GM12872 (cell line): ENCODE measurements at regions not wholly inside any gene's neighbourhood (a gene's known extent, or its start where the extent isn't known, plus 50 kb on each side); places are given as distances from the start of the nearest gene placed in this dataset.

Experiments
- CTCF ChIP-seq: IDR thresholded peaks from 3 replicates; pipeline ENCODE4 v1.5.1; 2011; ENCODE audit warnings: low read depth, mild to moderate bottlenecking, low read length, moderate library complexity; ENCODE audit not compliant: insufficient read depth

- no peak for TF ChIP-seq CTCF
Measured at GRCh38 chr6:1110164-1110563, 201.7 kb upstream of the FOXQ1 start.

GRCh38 chr6:1109134-1109533 is 202.8 kb upstream of the FOXQ1 start:
- TF ChIP-seq CTCF: no peak

GRCh38 chr6:1108198-1108597 is 203.7 kb upstream of the FOXQ1 start:
- no peak for TF ChIP-seq CTCF

- no peak for TF ChIP-seq CTCF
Measured at GRCh38 chr6:1107578-1107977, 204.3 kb upstream of the FOXQ1 start.

GRCh38 chr6:1105833-1106400 is 206.0 kb upstream of the FOXQ1 start:
- no peak for TF ChIP-seq CTCF

- no peak for TF ChIP-seq CTCF
Measured at GRCh38 chr6:1104988-1105670, 206.8 kb upstream of the FOXQ1 start.

GRCh38 chr6:1103945-1104623 is 207.8 kb upstream of the FOXQ1 start:
- no peak for TF ChIP-seq CTCF
